ENCODE measurements at regions not wholly inside any gene's neighbourhood (a gene's known extent, or its start where the extent isn't known, plus 50 kb on each side); places are given as distances from the start of the nearest gene placed in this dataset.

- Mint-ChIP-seq H3K9me3 (peaks cover 30% of the 10 kb centered on the region), H3K27me3 (ENCODE audit: insufficient read depth) (no peaks in the 10 kb centered on the region)
These were observed 200.2 kb upstream of the SGCD start for GRCh38 chr5:156126716-156127115.

GRCh38 chr5:156128026-156128425, 198.9 kb upstream of the SGCD start:
- no peak for TF ChIP-seq CTCF (IDR thresholded peaks at IDR 0.05)
- H3K4me1 Mint-ChIP-seq (ENCODE audit: low read depth): no peaks in the 10 kb centered on the region
- H3K9me3 Mint-ChIP-seq: peaks cover 34% of the 10 kb centered on the region
- no peak overlapping the region for H3K4me3 Mint-ChIP-seq
- H3K27me3 Mint-ChIP-seq (ENCODE audit: insufficient read depth): no peaks in the 10 kb centered on the region
- no peak overlapping the region for H3K27ac Mint-ChIP-seq
- no peaks in the 10 kb centered on the region for H3K36me3 Mint-ChIP-seq (ENCODE audit: low read depth)
- no peak for DNase-seq

More at GRCh38 chr5:156126716-156127115, 200.2 kb upstream of the SGCD start:
- no peak for TF ChIP-seq CTCF (IDR thresholded peaks at IDR 0.05)
- DNase-seq: no peak
- Mint-ChIP-seq H3K4me1 (ENCODE audit: low read depth) (no peaks in the 10 kb centered on the region), H3K36me3 (ENCODE audit: low read depth) (no peaks in the 10 kb centered on the region; the same call in 1 of the 2 replicates), H3K27ac (no peak overlapping the region), H3K4me3 (no peak overlapping the region)

- no peaks in the 10 kb centered on the region for H3K36me3 Mint-ChIP-seq (ENCODE audit: low read depth)
- no peak for TF ChIP-seq CTCF (IDR thresholded peaks at IDR 0.05)
- H3K9me3 Mint-ChIP-seq: peaks cover 33% of the 10 kb centered on the region
- H3K4me3 Mint-ChIP-seq: no peak overlapping the region
- no peak for DNase-seq
- no peaks in the 10 kb centered on the region for H3K4me1 Mint-ChIP-seq (ENCODE audit: low read depth)
- no peak overlapping the region for H3K27ac Mint-ChIP-seq
- no peaks in the 10 kb centered on the region for H3K27me3 Mint-ChIP-seq (ENCODE audit: insufficient read depth)
These were observed 192.7 kb upstream of the SGCD start for GRCh38 chr5:156134216-156134615.

- TF ChIP-seq CTCF (IDR thresholded peaks at IDR 0.05): no peak
- Mint-ChIP-seq H3K4me3 (no peak overlapping the region), H3K9me3 (peaks cover 37% of the 10 kb centered on the region), H3K4me1 (ENCODE audit: low read depth) (no peaks in the 10 kb centered on the region), H3K27me3 (ENCODE audit: insufficient read depth) (no peaks in the 10 kb centered on the region), H3K27ac (no peak overlapping the region), H3K36me3 (ENCODE audit: low read depth) (no peaks in the 10 kb centered on the region)
- no peak for DNase-seq
These were observed 191.4 kb upstream of the SGCD start for GRCh38 chr5:156135531-156135930.

- Mint-ChIP-seq H3K9me3 (peaks cover 31% of the 10 kb centered on the region), H3K27me3 (ENCODE audit: insufficient read depth) (no peaks in the 10 kb centered on the region), H3K4me3 (no peak overlapping the region), H3K4me1 (ENCODE audit: low read depth) (no peaks in the 10 kb centered on the region), H3K36me3 (ENCODE audit: low read depth) (no peaks in the 10 kb centered on the region), H3K27ac (no peak overlapping the region)
- no peak for TF ChIP-seq CTCF (IDR thresholded peaks at IDR 0.05)
- no peak for DNase-seq
These were observed 189.7 kb upstream of the SGCD start for GRCh38 chr5:156137071-156137869.
